Testis (tissue), 2 donors: ENCODE measurements at regions not wholly inside any gene's neighbourhood (a gene's known extent, or its start where the extent isn't known, plus 50 kb on each side); places are given as distances from the start of the nearest gene placed in this dataset.

Source experiments
- POLR2A ChIP-seq: fragments of 450-650 bp; IDR thresholded peaks from one replicate; pipeline ENCODE4 v1.6.1; 2017; ENCODE audit warnings: antibody characterized with exemption, mild to moderate bottlenecking, moderate library complexity
- TF ChIP-seq, protein P1 (sequence below), 3 experiments: fragments of 450-650 bp in 2 of 3; fragments of 200-600 bp in 1 of 3; sonication (generic) in 1 of 3; IDR thresholded peaks; one replicate each; pipeline ENCODE4 v1.5.1; 2016 to 2019; ENCODE audit warnings: antibody characterized with exemption in 3 of 3, mild to moderate bottlenecking in 2 of 3, moderate library complexity in 1 of 3

- TF ChIP-seq POLR2A: no peak
- TF ChIP-seq, protein P1, sequence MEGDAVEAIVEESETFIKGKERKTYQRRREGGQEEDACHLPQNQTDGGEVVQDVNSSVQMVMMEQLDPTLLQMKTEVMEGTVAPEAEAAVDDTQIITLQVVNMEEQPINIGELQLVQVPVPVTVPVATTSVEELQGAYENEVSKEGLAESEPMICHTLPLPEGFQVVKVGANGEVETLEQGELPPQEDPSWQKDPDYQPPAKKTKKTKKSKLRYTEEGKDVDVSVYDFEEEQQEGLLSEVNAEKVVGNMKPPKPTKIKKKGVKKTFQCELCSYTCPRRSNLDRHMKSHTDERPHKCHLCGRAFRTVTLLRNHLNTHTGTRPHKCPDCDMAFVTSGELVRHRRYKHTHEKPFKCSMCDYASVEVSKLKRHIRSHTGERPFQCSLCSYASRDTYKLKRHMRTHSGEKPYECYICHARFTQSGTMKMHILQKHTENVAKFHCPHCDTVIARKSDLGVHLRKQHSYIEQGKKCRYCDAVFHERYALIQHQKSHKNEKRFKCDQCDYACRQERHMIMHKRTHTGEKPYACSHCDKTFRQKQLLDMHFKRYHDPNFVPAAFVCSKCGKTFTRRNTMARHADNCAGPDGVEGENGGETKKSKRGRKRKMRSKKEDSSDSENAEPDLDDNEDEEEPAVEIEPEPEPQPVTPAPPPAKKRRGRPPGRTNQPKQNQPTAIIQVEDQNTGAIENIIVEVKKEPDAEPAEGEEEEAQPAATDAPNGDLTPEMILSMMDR (IDR thresholded peaks at IDR 0.05): no peak
Observed at GRCh38 chr2:199160677-199161465, 296.9 kb downstream of the SATB2 start.
